Fibroblast of lung (primary cell): ENCODE measurements at regions not wholly inside any gene's neighbourhood (a gene's known extent, or its start where the extent isn't known, plus 50 kb on each side); places are given as distances from the start of the nearest gene placed in this dataset.

Experiments used
- CTCF ChIP-seq, 2 donors: IDR thresholded peaks in 1 of 2; conservative IDR thresholded peaks in 1 of 2; 1 replicate in 1 of 2; 2 replicates in 1 of 2; pipeline ENCODE4 v1.5.1; 2011 to 2012; ENCODE audit warnings: low read length in 2 of 2, control low read depth in 1 of 2, inconsistent platforms in 1 of 2, low read depth in 1 of 2, mild to moderate bottlenecking in 1 of 2
- EZH2 ChIP-seq: IDR thresholded peaks from 2 replicates; pipeline ENCODE4 v1.5.1; 2012; ENCODE audit warnings: low read length, control low read depth, mild to moderate bottlenecking; ENCODE audit errors: missing control alignments

- TF ChIP-seq CTCF (conservative IDR thresholded peaks at IDR 0.05 in 1 of 2, IDR thresholded peaks at IDR 0.05 in 1 of 2; ENCODE audit: low read depth in 1 of 2, low read length in 2 of 2) (no peak), EZH2 (no peak)
These were observed 54.8 kb upstream of the GATA5 start for GRCh38 chr20:62530643-62531032.
